PC-9 (cell line): ENCODE measurements at regions not wholly inside any gene's neighbourhood (a gene's known extent, or its start where the extent isn't known, plus 50 kb on each side); places are given as distances from the start of the nearest gene placed in this dataset.

Experiments
- BruUV-seq: library from RNA; stranded (reverse); fragments of 400-500 nt; replicated peaks from 2 replicates; lab custom pipeline; 2021; lab: Mats Ljungman, UMichigan
- CTCF ChIA-PET: fragments of 300-600 bp; sonication (Branson Sonifier 250); formaldehyde crosslinking; loops from one replicate; lab custom pipeline; 2022; ENCODE audit warnings: antibody characterized with exemption; lab: Charles Lee
- POLR2A ChIA-PET: fragments of 300-600 bp; sonication (Branson Sonifier 250); formaldehyde crosslinking; loops from one replicate; lab custom pipeline; 2022; ENCODE audit warnings: antibody characterized with exemption; ENCODE audit not compliant: unreplicated experiment; lab: Charles Lee
- DNase-seq, 2 experiments: peaks; one replicate each; pipeline versions ENCODE4 v3.0.0 to v3.0.0-alpha.2; 2015 to 2022; ENCODE audit warnings: mixed read lengths in 1 of 2
- H2AFZ ChIP-seq: fragments of 200-600 bp; sonication (generic); 2 replicates; pipeline ENCODE4 v1.8.1; 2017; ENCODE audit warnings: antibody characterized with exemption
- H3F3A ChIP-seq: fragments of 200-600 bp; sonication (generic); 2 replicates; pipeline ENCODE4 v1.8.1; 2017; ENCODE audit warnings: antibody characterized with exemption, mild to moderate bottlenecking, low read depth; ENCODE audit not compliant: insufficient read depth
- H3K27ac ChIP-seq: fragments of 200-600 bp; sonication (generic); 2 replicates; pipeline ENCODE4 v1.6.1; 2016; ENCODE audit warnings: mixed run types
- H3K27me3 ChIP-seq: fragments of 200-600 bp; sonication (generic); 2 replicates; pipeline ENCODE4 v1.6.1; 2016; ENCODE audit warnings: low read depth, mixed run types; ENCODE audit not compliant: insufficient read depth
- H3K36me3 ChIP-seq: fragments of 200-600 bp; sonication (generic); 2 replicates; pipeline ENCODE4 v1.6.1; 2016; ENCODE audit warnings: low read depth, mixed run types
- H3K4me1 ChIP-seq: fragments of 200-600 bp; sonication (generic); replicated peaks from 2 replicates; pipeline ENCODE4 v1.6.1; 2016; ENCODE audit warnings: mixed run types; ENCODE audit not compliant: insufficient read depth
- H3K4me2 ChIP-seq: fragments of 200-600 bp; sonication (generic); 2 replicates; pipeline ENCODE4 v1.6.1; 2017; ENCODE audit warnings: mixed run types
- H3K4me3 ChIP-seq: fragments of 200-600 bp; sonication (generic); 2 replicates; pipeline ENCODE4 v1.6.1; 2016; ENCODE audit warnings: mixed run types
- H3K79me2 ChIP-seq: fragments of 200-600 bp; sonication (generic); 2 replicates; pipeline ENCODE4 v1.6.1; 2017; ENCODE audit warnings: low read depth, mixed run types
- H3K9me2 ChIP-seq: fragments of 200-600 bp; sonication (generic); 2 replicates; pipeline ENCODE4 v1.8.1; 2017; ENCODE audit warnings: mild to moderate bottlenecking; ENCODE audit not compliant: insufficient read depth
- H3K9me3 ChIP-seq: fragments of 200-600 bp; sonication (generic); 2 replicates; pipeline ENCODE4 v1.8.1; 2016; ENCODE audit warnings: low read depth; ENCODE audit not compliant: insufficient read depth
- H4K20me1 ChIP-seq: fragments of 200-600 bp; sonication (generic); 2 replicates; pipeline ENCODE4 v1.8.1; 2017; ENCODE audit not compliant: insufficient read depth
- EZH2 ChIP-seq: fragments of 200-600 bp; sonication (generic); IDR thresholded peaks from 2 replicates; pipeline ENCODE4 v1.8.0; 2017; ENCODE audit warnings: antibody characterized with exemption, low read depth
- intact Hi-C: fragments of 100-400 bp; cut with micrococcal nuclease; formaldehyde crosslinking; loops from one replicate; pipeline ENCODE4 v1.10.0; 2022; ENCODE audit not compliant: unreplicated experiment
- TF ChIP-seq, protein P1 (sequence below): fragments of 200-600 bp; sonication (generic); conservative IDR thresholded peaks from 2 replicates; pipeline ENCODE4 v1.6.1; 2017; ENCODE audit warnings: mixed run types, antibody characterized with exemption, mild to moderate bottlenecking, moderate library complexity

GRCh38 chr2:64716569-64716968, 62.9 kb upstream of the SERTAD2 start:
- no peak for TF ChIP-seq EZH2
- TF ChIP-seq, protein P1, sequence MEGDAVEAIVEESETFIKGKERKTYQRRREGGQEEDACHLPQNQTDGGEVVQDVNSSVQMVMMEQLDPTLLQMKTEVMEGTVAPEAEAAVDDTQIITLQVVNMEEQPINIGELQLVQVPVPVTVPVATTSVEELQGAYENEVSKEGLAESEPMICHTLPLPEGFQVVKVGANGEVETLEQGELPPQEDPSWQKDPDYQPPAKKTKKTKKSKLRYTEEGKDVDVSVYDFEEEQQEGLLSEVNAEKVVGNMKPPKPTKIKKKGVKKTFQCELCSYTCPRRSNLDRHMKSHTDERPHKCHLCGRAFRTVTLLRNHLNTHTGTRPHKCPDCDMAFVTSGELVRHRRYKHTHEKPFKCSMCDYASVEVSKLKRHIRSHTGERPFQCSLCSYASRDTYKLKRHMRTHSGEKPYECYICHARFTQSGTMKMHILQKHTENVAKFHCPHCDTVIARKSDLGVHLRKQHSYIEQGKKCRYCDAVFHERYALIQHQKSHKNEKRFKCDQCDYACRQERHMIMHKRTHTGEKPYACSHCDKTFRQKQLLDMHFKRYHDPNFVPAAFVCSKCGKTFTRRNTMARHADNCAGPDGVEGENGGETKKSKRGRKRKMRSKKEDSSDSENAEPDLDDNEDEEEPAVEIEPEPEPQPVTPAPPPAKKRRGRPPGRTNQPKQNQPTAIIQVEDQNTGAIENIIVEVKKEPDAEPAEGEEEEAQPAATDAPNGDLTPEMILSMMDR: no peak
- H3K9me2 ChIP-seq: no peaks in the 10 kb centered on the region
- H3K36me3 ChIP-seq: no peaks in the 10 kb centered on the region
- peaks cover 6% of the 10 kb centered on the region; the same call in 1 of the 2 replicates for H3F3A ChIP-seq
- H3K9me3 ChIP-seq: no peaks in the 10 kb centered on the region
- POLR2A ChIA-PET: no interaction called here
- no peak overlapping the region for H2AFZ ChIP-seq
- no TSS peak for BruUV-seq
- intact Hi-C loops: no loop called here
- DNase-seq: no peak
- H4K20me1 ChIP-seq: no peaks in the 10 kb centered on the region
- H3K4me1 ChIP-seq: no peaks in the 10 kb centered on the region
- no peak overlapping the region for H3K4me2 ChIP-seq
- no peaks in the 10 kb centered on the region for H3K27me3 ChIP-seq
- CTCF ChIA-PET: no interaction called here
- H3K4me3 ChIP-seq: no peak overlapping the region
- H3K79me2 ChIP-seq: no peaks in the 10 kb centered on the region
- H3K27ac ChIP-seq: no peak overlapping the region

DNA sequence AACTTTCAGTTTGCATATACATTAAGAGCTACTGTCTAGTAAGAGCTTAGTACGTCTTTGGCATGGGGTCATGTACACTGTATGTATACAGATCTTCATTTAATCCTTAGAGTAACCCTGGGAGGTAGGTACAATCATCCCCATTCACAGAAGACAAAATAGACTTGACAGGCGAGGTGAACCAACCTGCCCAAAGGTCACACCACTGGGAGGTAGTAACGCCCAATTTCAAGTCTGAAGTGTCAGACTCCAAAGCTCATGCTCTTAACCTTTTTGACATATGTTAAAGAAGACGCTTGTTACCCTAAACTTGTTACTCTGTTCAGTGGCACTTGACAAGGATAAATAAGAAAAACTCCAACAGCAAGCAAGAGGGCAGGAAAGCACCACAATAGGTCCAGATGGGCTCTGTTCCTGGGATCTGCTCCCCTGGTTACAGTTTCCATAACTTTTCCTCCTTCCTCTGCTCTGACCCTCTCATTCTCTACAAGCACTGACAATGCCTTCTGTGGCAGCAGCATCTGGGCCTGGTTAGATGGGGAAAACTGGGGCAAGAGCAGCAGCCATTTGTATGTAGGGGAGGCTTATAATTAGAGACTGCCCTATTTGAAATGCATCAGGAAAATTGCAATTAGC, 64.7 kb upstream of the SERTAD2 start:
- Histone ChIP-seq H3K4me1 (no peaks in the 10 kb centered on the region), H3K36me3 (no peaks in the 10 kb centered on the region), H3K4me2 (no peak overlapping the region), H3K79me2 (no peaks in the 10 kb centered on the region), H3K9me3 (no peaks in the 10 kb centered on the region), H3K9me2 (no peaks in the 10 kb centered on the region), H4K20me1 (no peaks in the 10 kb centered on the region), H3K27ac (no peak overlapping the region), H2AFZ (no peak overlapping the region), H3F3A (peaks cover 6% of the 10 kb centered on the region; the same call in 1 of the 2 replicates), H3K27me3 (no peaks in the 10 kb centered on the region), H3K4me3 (no peak overlapping the region)
- ChIA-PET CTCF (no interaction called here), POLR2A (interaction anchor here (0.5 kb wide), 1 partner anchor 146 kb away, joined by 3 read pairs; no protein-coding TSS in a partner anchor)
- no TSS peak for BruUV-seq
- TF ChIP-seq, protein P1: no peak
- TF ChIP-seq EZH2: no peak
- intact Hi-C loops: no loop called here
- DNase-seq: no peak

DNA sequence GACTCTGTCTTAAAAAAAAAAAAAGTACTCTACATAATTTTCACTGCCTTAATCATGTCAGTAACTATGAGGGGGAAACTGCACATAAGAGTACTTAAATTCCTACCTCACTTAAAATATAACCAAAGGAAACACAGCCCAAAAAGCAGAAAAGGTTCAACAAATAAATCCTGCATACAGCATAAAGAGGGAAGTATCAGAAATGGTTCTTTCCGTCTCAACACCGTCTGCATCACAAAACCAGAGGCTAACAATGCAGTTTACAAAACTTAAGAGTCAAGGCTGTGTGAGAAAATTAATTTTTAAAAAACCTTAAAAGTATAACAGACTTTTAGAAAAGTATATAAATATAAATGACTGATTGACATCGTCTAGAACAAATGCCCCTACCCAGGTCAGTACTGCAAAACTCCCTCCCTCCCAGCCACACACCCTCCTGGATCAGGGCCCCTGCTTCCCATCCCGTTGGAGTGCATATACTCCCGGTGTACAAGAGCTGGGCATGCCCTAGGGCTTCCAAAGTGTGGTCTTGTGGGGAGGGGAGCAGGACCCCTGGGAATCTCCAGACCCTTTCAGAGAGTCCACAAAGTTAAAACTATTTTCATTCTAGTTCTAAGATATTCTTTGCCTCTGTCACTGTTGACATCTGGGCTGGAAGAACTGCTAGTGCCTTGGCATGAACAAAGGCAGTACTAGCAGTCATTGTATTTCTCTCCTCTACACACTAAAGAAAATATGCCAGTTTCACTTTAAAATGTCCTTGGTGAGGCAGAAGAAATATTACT, 67.0 kb upstream of the SERTAD2 start:
- CTCF ChIA-PET: no interaction called here
- Histone ChIP-seq H2AFZ (no peak overlapping the region), H4K20me1 (no peaks in the 10 kb centered on the region)

More for the DNA sequence above, 67.0 kb upstream of the SERTAD2 start:
- Histone ChIP-seq H3K27me3 (no peaks in the 10 kb centered on the region), H3K36me3 (no peaks in the 10 kb centered on the region), H3K79me2 (no peaks in the 10 kb centered on the region), H3K4me3 (no peak overlapping the region), H3K4me2 (no peak overlapping the region), H3K9me2 (no peaks in the 10 kb centered on the region), H3K4me1 (no peaks in the 10 kb centered on the region), H3K9me3 (no peaks in the 10 kb centered on the region), H3F3A (peaks cover 5% of the 10 kb centered on the region; the same call in 1 of the 2 replicates), H3K27ac (no peak overlapping the region)
- BruUV-seq: no TSS peak
- intact Hi-C loops: no loop called here
- no peak for DNase-seq
- TF ChIP-seq, protein P1: no peak
- TF ChIP-seq EZH2: no peak
- POLR2A ChIA-PET: no interaction called here
